Epithelial cell of proximal tubule (primary cell): ENCODE measurements at regions not wholly inside any gene's neighbourhood (a gene's known extent, or its start where the extent isn't known, plus 50 kb on each side); places are given as distances from the start of the nearest gene placed in this dataset.

Experiments
- DNase-seq: peaks from one replicate; pipeline ENCODE4 v3.0.0-alpha.2; 2011; ENCODE audit warnings: low read depth
- H3K4me3 ChIP-seq: 2 replicates; pipeline ENCODE4 v1.5.1; 2011; ENCODE audit warnings: low read depth, mild to moderate bottlenecking, low read length
- CTCF ChIP-seq: conservative IDR thresholded peaks from 2 replicates; pipeline ENCODE4 v1.5.1; 2012; ENCODE audit warnings: low read depth, mild to moderate bottlenecking, low read length

- no peak for DNase-seq
- TF ChIP-seq CTCF, result no peak
- no peak overlapping the region for H3K4me3 ChIP-seq
Observed at GRCh38 chr10:29802171-29802570, 167.4 kb upstream of the SVIL start.

GRCh38 chr10:29798921-29799690, 164.3 kb upstream of the SVIL start:
- DNase-seq, result no peak
- no peak overlapping the region for H3K4me3 ChIP-seq
- TF ChIP-seq CTCF, result no peak

GRCh38 chr10:29797616-29798015, 162.8 kb upstream of the SVIL start:
- TF ChIP-seq CTCF, result no peak
- no peak overlapping the region for H3K4me3 ChIP-seq
- no peak for DNase-seq

- no peak for TF ChIP-seq CTCF
- no peak overlapping the region for H3K4me3 ChIP-seq
- DNase-seq, result no peak
Observed at GRCh38 chr10:29795850-29796249, 161.1 kb upstream of the SVIL start.

- TF ChIP-seq CTCF, result no peak
- no peak for DNase-seq
- H3K4me3 ChIP-seq, result no peak overlapping the region
Observed at GRCh38 chr10:29794776-29795611, 160.2 kb upstream of the SVIL start.

- DNase-seq, result no peak
- no peak overlapping the region for H3K4me3 ChIP-seq
- no peak for TF ChIP-seq CTCF
Observed at GRCh38 chr10:29791773-29792172, 157.0 kb upstream of the SVIL start.
